ENCODE measurements at regions not wholly inside any gene's neighbourhood (a gene's known extent, or its start where the extent isn't known, plus 50 kb on each side); places are given as distances from the start of the nearest gene placed in this dataset.

- Histone ChIP-seq H3K27ac (no peak overlapping the region), H3K27me3 (no peaks in the 10 kb centered on the region), H3K36me3 (no peaks in the 10 kb centered on the region), H3K9ac (ENCODE audit: low read depth in 2 of 2, low read length in 2 of 2) (no peak overlapping the region), H3K4me3 (no peak overlapping the region), H3K9me3 (no peaks in the 10 kb centered on the region), H3K4me1 (no peaks in the 10 kb centered on the region)
- no peak for DNase-seq
- intact Hi-C loops (cut with DNase I): no loop called here
- TF ChIP-seq CTCF (IDR thresholded peaks at IDR 0.05): no peak
Measured at GRCh38 chr13:79645569-79645968, 164.6 kb downstream of the NDFIP2 start.

GRCh38 chr13:79642596-79642995 is 161.6 kb downstream of the NDFIP2 start:
- no peaks in the 10 kb centered on the region for H3K4me1 ChIP-seq
- H3K9me3 ChIP-seq: no peaks in the 10 kb centered on the region
- no peaks in the 10 kb centered on the region for H3K27me3 ChIP-seq
- DNase-seq: no peak
- H3K9ac ChIP-seq (ENCODE audit: low read depth in 2 of 2, low read length in 2 of 2): no peak overlapping the region
- H3K36me3 ChIP-seq: no peaks in the 10 kb centered on the region
- H3K4me3 ChIP-seq: no peak overlapping the region
- intact Hi-C loops (cut with DNase I): no loop called here
- H3K27ac ChIP-seq: no peak overlapping the region
- no peak for TF ChIP-seq CTCF (IDR thresholded peaks at IDR 0.05)

GRCh38 chr13:79637133-79637763 is 156.3 kb downstream of the NDFIP2 start:
- no peak overlapping the region for H3K27ac ChIP-seq
- no peak overlapping the region for H3K9ac ChIP-seq (ENCODE audit: low read depth in 2 of 2, low read length in 2 of 2)
- DNase-seq: no peak
- no peak for TF ChIP-seq CTCF (IDR thresholded peaks at IDR 0.05)
- H3K36me3 ChIP-seq: no peaks in the 10 kb centered on the region
- H3K4me1 ChIP-seq: no peaks in the 10 kb centered on the region
- no peaks in the 10 kb centered on the region for H3K9me3 ChIP-seq
- H3K27me3 ChIP-seq: no peaks in the 10 kb centered on the region
- H3K4me3 ChIP-seq: no peak overlapping the region
- intact Hi-C loops (cut with DNase I): no loop called here

GRCh38 chr13:79631051-79631659 is 150.2 kb downstream of the NDFIP2 start:
- Histone ChIP-seq H3K4me3 (no peak overlapping the region), H3K27ac (no peak overlapping the region), H3K9ac (ENCODE audit: low read depth in 2 of 2, low read length in 2 of 2) (no peak overlapping the region), H3K4me1 (no peaks in the 10 kb centered on the region), H3K27me3 (no peaks in the 10 kb centered on the region), H3K36me3 (no peaks in the 10 kb centered on the region), H3K9me3 (no peaks in the 10 kb centered on the region)
- intact Hi-C loops (cut with DNase I): no loop called here
- DNase-seq: no peak
- no peak for TF ChIP-seq CTCF (IDR thresholded peaks at IDR 0.05)

- no peak for TF ChIP-seq CTCF (IDR thresholded peaks at IDR 0.05)
Measured at GRCh38 chr13:79628463-79628862, 147.5 kb downstream of the NDFIP2 start.

More at GRCh38 chr13:79628463-79628862, 147.5 kb downstream of the NDFIP2 start:
- no peak for DNase-seq
- Histone ChIP-seq H3K4me1 (no peaks in the 10 kb centered on the region), H3K36me3 (no peaks in the 10 kb centered on the region), H3K9me3 (no peaks in the 10 kb centered on the region), H3K9ac (ENCODE audit: low read depth in 2 of 2, low read length in 2 of 2) (no peak overlapping the region), H3K27ac (no peak overlapping the region), H3K27me3 (no peaks in the 10 kb centered on the region), H3K4me3 (no peak overlapping the region)
- intact Hi-C loops (cut with DNase I): no loop called here

Measured in colonic mucosa (tissue), 4 donors.